ENCODE measurements at regions not wholly inside any gene's neighbourhood (a gene's known extent, or its start where the extent isn't known, plus 50 kb on each side); places are given as distances from the start of the nearest gene placed in this dataset.
A peak's percentile ranks its signal among the peaks of the same experiment; 100 is the strongest.
"Not testable (repeated sequence)": the region's sequence is repeated elsewhere in the genome, so short reads cannot be mapped to it uniquely, and the experiment has no call there.

DNA sequence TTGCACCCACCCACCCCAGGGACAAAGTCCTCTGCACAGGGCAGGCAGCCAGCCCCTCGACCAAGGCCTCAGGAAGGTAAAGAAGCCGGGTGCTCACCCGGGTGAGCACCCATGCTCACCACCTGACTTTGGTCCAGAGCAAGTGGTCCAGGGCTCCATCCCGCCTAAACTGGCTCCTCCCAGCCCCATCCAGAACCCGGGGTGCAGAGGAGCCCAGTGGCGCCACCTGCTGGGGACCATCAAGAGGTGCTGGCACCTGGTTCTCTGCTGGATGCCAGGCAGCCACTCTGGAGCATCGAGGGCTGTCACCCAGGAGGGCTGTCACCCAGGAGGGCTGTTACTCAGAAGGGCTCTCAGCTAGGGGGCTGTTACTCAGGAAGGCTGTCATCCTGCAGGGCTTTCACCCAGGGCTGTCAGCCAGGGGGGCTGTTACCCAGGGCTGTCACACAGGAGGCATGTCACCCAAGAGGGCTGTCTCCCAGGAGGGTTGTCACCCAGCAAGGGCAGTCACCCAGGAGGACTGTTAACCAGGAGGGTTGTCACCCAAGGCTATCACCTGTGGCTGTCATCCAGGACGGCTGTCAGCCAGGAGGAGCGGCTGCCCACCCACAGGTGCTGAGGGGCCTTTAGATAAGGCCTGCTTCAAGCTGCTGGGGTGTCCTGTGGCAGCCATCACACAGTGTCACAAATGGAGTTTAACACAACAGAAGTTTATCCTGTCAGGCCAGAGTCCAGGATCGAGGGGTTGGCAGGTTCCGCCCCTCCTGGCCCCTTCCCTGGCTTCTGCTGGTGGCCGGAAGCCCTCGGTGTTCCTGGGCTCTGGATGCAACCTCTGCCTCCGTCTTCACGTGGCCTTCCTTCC is 98.5 kb downstream of the TNFRSF13B start:
- H3K4me2 ChIP-seq: no peak overlapping the region
- H3K27me3 Mint-ChIP-seq (ENCODE audit: insufficient read depth, low read depth): peaks cover 9% of the 10 kb centered on the region
- no peaks in the 10 kb centered on the region for H3K36me3 Mint-ChIP-seq
- H4K20me1 ChIP-seq (ENCODE audit: low read depth): no peaks in the 10 kb centered on the region
- no peaks in the 10 kb centered on the region for H3K36me3 ChIP-seq
- no peaks in the 10 kb centered on the region for H3K79me2 ChIP-seq (ENCODE audit: low read depth)
- H3K9ac ChIP-seq: no peak overlapping the region
- no peaks in the 10 kb centered on the region for H3F3A ChIP-seq (ENCODE audit: low read depth)
- no peak overlapping the region for H3K4me3 Mint-ChIP-seq
- H3K4me1 Mint-ChIP-seq: no peaks in the 10 kb centered on the region
- DNase-seq (ENCODE audit: low spot score): peak; percentile 71
- no peak overlapping the region for H3K27ac ChIP-seq
- no peak overlapping the region for H3K4me3 ChIP-seq
- H3K4me1 ChIP-seq: no peaks in the 10 kb centered on the region
- no peaks in the 10 kb centered on the region for H3K27me3 ChIP-seq
- TF ChIP-seq, protein P1, sequence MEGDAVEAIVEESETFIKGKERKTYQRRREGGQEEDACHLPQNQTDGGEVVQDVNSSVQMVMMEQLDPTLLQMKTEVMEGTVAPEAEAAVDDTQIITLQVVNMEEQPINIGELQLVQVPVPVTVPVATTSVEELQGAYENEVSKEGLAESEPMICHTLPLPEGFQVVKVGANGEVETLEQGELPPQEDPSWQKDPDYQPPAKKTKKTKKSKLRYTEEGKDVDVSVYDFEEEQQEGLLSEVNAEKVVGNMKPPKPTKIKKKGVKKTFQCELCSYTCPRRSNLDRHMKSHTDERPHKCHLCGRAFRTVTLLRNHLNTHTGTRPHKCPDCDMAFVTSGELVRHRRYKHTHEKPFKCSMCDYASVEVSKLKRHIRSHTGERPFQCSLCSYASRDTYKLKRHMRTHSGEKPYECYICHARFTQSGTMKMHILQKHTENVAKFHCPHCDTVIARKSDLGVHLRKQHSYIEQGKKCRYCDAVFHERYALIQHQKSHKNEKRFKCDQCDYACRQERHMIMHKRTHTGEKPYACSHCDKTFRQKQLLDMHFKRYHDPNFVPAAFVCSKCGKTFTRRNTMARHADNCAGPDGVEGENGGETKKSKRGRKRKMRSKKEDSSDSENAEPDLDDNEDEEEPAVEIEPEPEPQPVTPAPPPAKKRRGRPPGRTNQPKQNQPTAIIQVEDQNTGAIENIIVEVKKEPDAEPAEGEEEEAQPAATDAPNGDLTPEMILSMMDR (IDR thresholded peaks at IDR 0.05): peak; percentile 81
- no peak for TF ChIP-seq EZH2phosphoT487 (IDR thresholded peaks at IDR 0.05)
- peaks cover 7% of the 10 kb centered on the region for H3K9me3 Mint-ChIP-seq
- no peak overlapping the region for H3K27ac Mint-ChIP-seq
- no peaks in the 10 kb centered on the region for H3K9me3 ChIP-seq (ENCODE audit: low read depth)
- no peak overlapping the region for H2AFZ ChIP-seq (replicated peaks)

GRCh38 chr17:16872351-16873173 is 99.4 kb downstream of the TNFRSF13B start:
- no peaks in the 10 kb centered on the region for H4K20me1 ChIP-seq (ENCODE audit: low read depth)
- Mint-ChIP-seq H3K9me3 (peaks cover 6% of the 10 kb centered on the region), H3K36me3 (no peaks in the 10 kb centered on the region), H3K27me3 (ENCODE audit: insufficient read depth, low read depth) (peaks cover 8% of the 10 kb centered on the region), H3K4me1 (no peaks in the 10 kb centered on the region), H3K27ac (no peak overlapping the region), H3K4me3 (no peak overlapping the region)
- no peak overlapping the region for H3K4me2 ChIP-seq
- H3K9me3 ChIP-seq (ENCODE audit: low read depth): no peaks in the 10 kb centered on the region
- H3K4me1 ChIP-seq: no peaks in the 10 kb centered on the region
- TF ChIP-seq EZH2 (IDR thresholded peaks at IDR 0.05) (no peak), EZH2phosphoT487 (IDR thresholded peaks at IDR 0.05) (no peak)
- no peaks in the 10 kb centered on the region for H3K79me2 ChIP-seq (ENCODE audit: low read depth)
- H3K36me3 ChIP-seq: no peaks in the 10 kb centered on the region
- no peak overlapping the region for H3K27ac ChIP-seq
- H3K27me3 ChIP-seq: no peaks in the 10 kb centered on the region
- H3F3A ChIP-seq (ENCODE audit: low read depth): no peaks in the 10 kb centered on the region
- DNase-seq (ENCODE audit: low spot score): no peak
- H3K4me3 ChIP-seq: no peak overlapping the region
- no peak overlapping the region for H2AFZ ChIP-seq (replicated peaks)
- H3K9ac ChIP-seq: no peak overlapping the region

- not testable (repeated sequence) for H3K9ac ChIP-seq; H3K4me3 ChIP-seq; H3K36me3 ChIP-seq; H3K4me2 ChIP-seq; H3K4me1 Mint-ChIP-seq; H3K27me3 ChIP-seq; H3K27ac ChIP-seq; H4K20me1 ChIP-seq (ENCODE audit: low read depth); H2AFZ ChIP-seq (replicated peaks); H3K27ac Mint-ChIP-seq; H3K9me3 ChIP-seq (ENCODE audit: low read depth); H3K79me2 ChIP-seq (ENCODE audit: low read depth); H3K4me3 Mint-ChIP-seq; H3F3A ChIP-seq (ENCODE audit: low read depth); H3K27me3 Mint-ChIP-seq (ENCODE audit: insufficient read depth, low read depth); H3K36me3 Mint-ChIP-seq; H3K4me1 ChIP-seq; DNase-seq (ENCODE audit: low spot score); H3K9me3 Mint-ChIP-seq
Observed at GRCh38 chr17:16871446-16872190, 100.3 kb downstream of the TNFRSF13B start.

Data from neural progenitor cell (in vitro differentiated cells).